Adrenal gland (tissue), 9 donors: ENCODE measurements at regions not wholly inside any gene's neighbourhood (a gene's known extent, or its start where the extent isn't known, plus 50 kb on each side); places are given as distances from the start of the nearest gene placed in this dataset.

Experiments
- DNase-seq, 7 donors: peaks; one replicate each; pipeline ENCODE4 v3.0.0-alpha.2; 2019 to 2020
- H3K27ac ChIP-seq, 5 donors: fragments of 200-600 bp; sonication (generic) in 4 of 5; 1 replicate in 3 of 5; 2 replicates in 2 of 5; pipeline versions ENCODE4 v1.5.1 to v1.8.0; 2016 to 2020; ENCODE audit warnings: mild to moderate bottlenecking in 1 of 5
- H3K27me3 ChIP-seq: fragments of 200-600 bp; 2 replicates; pipeline ENCODE4 v1.8.0; 2021
- H3K36me3 ChIP-seq, 2 donors: fragments of 200-600 bp; replicated peaks in 1 of 2; 1 replicate in 1 of 2; 2 replicates in 1 of 2; pipeline versions ENCODE4 v1.5.1 to v1.8.0; 2018 to 2022
- H3K4me1 ChIP-seq, 2 donors: fragments of 200-600 bp; replicated peaks in 1 of 2; 1 replicate in 1 of 2; 2 replicates in 1 of 2; pipeline versions ENCODE4 v1.5.1 to v1.8.0; 2018 to 2021
- H3K4me3 ChIP-seq, 4 donors: fragments of 200-600 bp; sonication (generic) in 3 of 4; one replicate each; pipeline ENCODE4 v1.5.1; 2016 to 2018
- H3K9me3 ChIP-seq, 3 donors: fragments of 200-600 bp; sonication (generic) in 1 of 3; replicated peaks in 1 of 3; 1 replicate in 2 of 3; 2 replicates in 1 of 3; pipeline versions ENCODE4 v1.5.1 to v1.8.0; 2016 to 2021
- CTCF ChIP-seq, 6 experiments: fragments of 450-650 bp in 4 of 6; fragments of 200-600 bp in 2 of 6; sonication (generic) in 1 of 6; IDR thresholded peaks; 1 replicate in 5 of 6; 2 replicates in 1 of 6; pipeline versions ENCODE4 v1.5.1 to v1.8.0; 2016 to 2021; ENCODE audit warnings: antibody characterized with exemption in 6 of 6, mild to moderate bottlenecking in 2 of 6, moderate library complexity in 1 of 6
- POLR2A ChIP-seq, 2 donors: fragments of 450-650 bp; IDR thresholded peaks; one replicate each; pipeline ENCODE4 v1.6.1; 2017; ENCODE audit warnings: antibody characterized with exemption in 2 of 2, mild to moderate bottlenecking in 2 of 2, moderate library complexity in 1 of 2
- WGBS, 4 donors: extraction: QIAGEN DNeasy Blood & Tissue Kit in 2 of 4; methylation state at CpG; one replicate each; pipeline versions ENCODE4 v1.1.5 to v1.1.7; 2013 to 2017; 5-methylcytosine and 5-hydroxymethylcytosine counted together
- intact Hi-C, 2 donors: fragments of 100-400 bp; cut with DNase I; formaldehyde crosslinking; loops; one replicate each; pipeline versions ENCODE4 v1.14.1 to v1.15.0; 2022 to 2023
- donor health status: healthy with polysubstance abuse.
- donor health status: Bipolar disorder and iron deficiency.
- donor health status: DM: yes; HTN: yes; CAD: no.
- donor health status: DM: no; HTN: no; CAD: no.
- donor health status: DM: no; HTN: no; CAD: no.

GRCh38 chr5:54825005-54825404 lies 160.4 kb downstream of the ESM1 start:
- no peaks in the 10 kb centered on the region for H3K27me3 ChIP-seq
- no peak for DNase-seq
- no peaks in the 10 kb centered on the region for H3K9me3 ChIP-seq
- H3K4me1 ChIP-seq, result no peaks in the 10 kb centered on the region
- H3K36me3 ChIP-seq, result no peaks in the 10 kb centered on the region
- no peak overlapping the region for H3K27ac ChIP-seq
- no peak overlapping the region for H3K4me3 ChIP-seq
- TF ChIP-seq CTCF (IDR thresholded peaks at IDR 0.05) (no peak), POLR2A (IDR thresholded peaks at IDR 0.05) (no peak)
- intact Hi-C loops, result no loop called here

GRCh38 chr5:54823006-54823405 lies 162.4 kb downstream of the ESM1 start:
- intact Hi-C loops, result no loop called here
- Histone ChIP-seq H3K4me1 (no peaks in the 10 kb centered on the region), H3K36me3 (no peaks in the 10 kb centered on the region), H3K27me3 (no peaks in the 10 kb centered on the region), H3K9me3 (no peaks in the 10 kb centered on the region), H3K4me3 (no peak overlapping the region), H3K27ac (no peak overlapping the region)
- DNase-seq, result no peak
- TF ChIP-seq POLR2A (IDR thresholded peaks at IDR 0.05), result no peak

- TF ChIP-seq POLR2A (IDR thresholded peaks at IDR 0.05), result no peak
- no peak for TF ChIP-seq CTCF (IDR thresholded peaks at IDR 0.05)
- WGBS, 4 donors, result 90 to 97% (median 94%) methylated on average over 2 of the region's 2 CpGs
Observed at GRCh38 chr5:54822324-54822687, 163.1 kb downstream of the ESM1 start.

GRCh38 chr5:54821445-54822323 lies 163.7 kb downstream of the ESM1 start:
- Histone ChIP-seq H3K9me3 (no peaks in the 10 kb centered on the region), H3K36me3 (no peaks in the 10 kb centered on the region), H3K4me1 (no peaks in the 10 kb centered on the region), H3K27ac (no peak overlapping the region), H3K27me3 (no peaks in the 10 kb centered on the region), H3K4me3 (no peak overlapping the region)
- WGBS, 4 donors, result 55 to 72% (median 65%) methylated on average over 4 of the region's 4 CpGs
- DNase-seq, result no peak
- intact Hi-C loops, result no loop called here
- no peak for TF ChIP-seq POLR2A (IDR thresholded peaks at IDR 0.05)
- no peak for TF ChIP-seq CTCF (IDR thresholded peaks at IDR 0.05)

More at GRCh38 chr5:54822324-54822687, 163.1 kb downstream of the ESM1 start:
- DNase-seq, result no peak
- no peaks in the 10 kb centered on the region for H3K36me3 ChIP-seq
- H3K27ac ChIP-seq, result no peak overlapping the region
- no peaks in the 10 kb centered on the region for H3K9me3 ChIP-seq
- no peak overlapping the region for H3K4me3 ChIP-seq
- no peaks in the 10 kb centered on the region for H3K27me3 ChIP-seq
- intact Hi-C loops, result no loop called here
- no peaks in the 10 kb centered on the region for H3K4me1 ChIP-seq
